Right cardiac atrium (tissue), 5 donors: ENCODE measurements at regions not wholly inside any gene's neighbourhood (a gene's known extent, or its start where the extent isn't known, plus 50 kb on each side); places are given as distances from the start of the nearest gene placed in this dataset.

Source experiments
- ATAC-seq, 2 donors: fragments of 200-7000 bp; cut with Tn5 transposase; one replicate each; pipeline versions ENCODE4 v1.8.0 to v1.9.1; 2020; ENCODE audit warnings: moderate library complexity in 2 of 2, mild to moderate bottlenecking in 1 of 2
- DNase-seq, 3 donors: peaks; one replicate each; pipeline ENCODE4 v3.0.0-alpha.2; 2020
- H3K27ac ChIP-seq: one replicate; pipeline ENCODE4 v1.5.1; 2013; ENCODE audit warnings: mild to moderate bottlenecking, low read length, control low read depth, moderate library complexity
- H3K27me3 ChIP-seq: one replicate; pipeline ENCODE4 v1.6.1; 2013; ENCODE audit not compliant: control insufficient read depth, insufficient read depth
- H3K4me1 ChIP-seq: one replicate; pipeline ENCODE4 v1.6.1; 2013; ENCODE audit warnings: low read length; ENCODE audit not compliant: control insufficient read depth, insufficient read depth
- H3K4me3 ChIP-seq: one replicate; pipeline ENCODE4 v1.5.1; 2013; ENCODE audit warnings: low read length, control low read depth
- H3K9me3 ChIP-seq: one replicate; pipeline ENCODE4 v1.6.1; 2013; ENCODE audit warnings: low read length; ENCODE audit not compliant: control insufficient read depth
- WGBS: extraction: QIAGEN DNeasy Blood & Tissue Kit; methylation state at CpG from one replicate; pipeline ENCODE4 v1.1.7; 2013; 5-methylcytosine and 5-hydroxymethylcytosine counted together
- intact Hi-C, 4 donors: fragments of 100-400 bp; cut with DNase I; formaldehyde crosslinking; loops; one replicate each; pipeline versions ENCODE4 v1.11.0 to v1.14.0; 2022 to 2023
- donor health status: healthy with polysubstance abuse.
- donor health status: DM: no; HTN: yes; CAD: no.
- donor health status: DM: no; HTN: no; CAD: no.
- donor health status: DM: no; HTN: yes; CAD: no; lungs with severe emphysema.
- donor health status: DM: yes; HTN: yes; CAD: no.

DNA sequence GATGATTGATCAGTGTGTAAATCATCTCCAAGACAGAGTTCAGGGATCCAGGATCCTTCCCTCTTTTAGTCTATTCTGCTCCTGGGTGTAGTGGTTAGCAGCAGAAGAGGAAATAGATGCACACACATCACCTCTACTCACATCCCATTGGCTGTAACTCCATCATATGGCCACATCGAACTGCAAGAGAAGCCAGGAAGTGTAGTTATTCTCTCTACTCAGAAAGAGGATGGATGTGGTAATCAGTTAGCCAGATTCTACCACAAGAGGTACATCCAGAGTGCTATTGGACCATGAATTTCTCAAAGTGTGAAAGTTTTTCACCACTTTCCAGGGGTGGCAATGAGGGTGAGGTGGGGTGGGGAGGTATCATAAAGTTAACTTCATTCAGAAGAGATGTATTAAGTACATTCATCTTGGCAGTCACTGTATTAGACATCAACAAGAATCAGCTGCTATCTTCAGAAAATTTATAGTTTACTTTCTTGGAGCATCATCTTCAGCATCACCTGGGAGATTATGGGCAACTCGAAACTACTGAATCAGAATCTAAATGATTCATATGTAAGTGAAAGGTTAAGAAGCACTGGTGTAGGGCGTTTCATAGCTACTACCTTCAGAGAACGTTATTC lies 60.6 kb upstream of the GAP43 start:
- H3K27me3 ChIP-seq, result no peaks in the 10 kb centered on the region
- DNase-seq (no peak), ATAC-seq (no peak)
- H3K27ac ChIP-seq, result no peak overlapping the region
- WGBS, result 83% methylated on average over 4 of the region's 4 CpGs
- H3K4me1 ChIP-seq, result no peaks in the 10 kb centered on the region
- H3K9me3 ChIP-seq, result no peaks in the 10 kb centered on the region
- intact Hi-C loops, result no loop called here
- no peak overlapping the region for H3K4me3 ChIP-seq

- H3K4me3 ChIP-seq, result no peak overlapping the region
- no peaks in the 10 kb centered on the region for H3K27me3 ChIP-seq
- WGBS, result 98% methylated on average over 1 of the region's 1 CpG
- no peak for ATAC-seq
- intact Hi-C loops, result no loop called here
- H3K27ac ChIP-seq, result no peak overlapping the region
- H3K9me3 ChIP-seq, result no peaks in the 10 kb centered on the region
- no peaks in the 10 kb centered on the region for H3K4me1 ChIP-seq
- DNase-seq, result no peak
Measured at GRCh38 chr3:115563984-115564383, 59.3 kb upstream of the GAP43 start.

DNA sequence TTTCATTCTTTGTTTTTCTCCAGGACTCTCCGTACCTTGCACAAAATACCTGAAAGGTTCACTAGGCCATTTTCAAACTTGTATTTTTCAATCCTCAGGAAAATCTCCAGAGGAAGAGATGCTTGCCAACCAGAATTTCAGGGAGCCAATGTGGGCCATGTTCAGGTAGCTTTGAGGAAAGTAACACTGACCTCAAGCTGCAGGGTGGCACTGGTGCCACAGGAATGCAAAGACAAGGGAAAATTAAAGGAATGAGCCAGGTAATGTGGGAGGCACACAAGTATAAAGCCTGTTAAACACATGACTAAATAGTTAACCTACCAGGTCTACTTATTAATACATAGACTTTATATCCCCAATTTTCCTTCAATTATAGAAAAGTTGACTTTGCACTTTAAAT lies 51.9 kb upstream of the GAP43 start:
- H3K27ac ChIP-seq, result no peak overlapping the region
- no peaks in the 10 kb centered on the region for H3K27me3 ChIP-seq
- H3K4me1 ChIP-seq, result no peaks in the 10 kb centered on the region
- ATAC-seq (no peak), DNase-seq (no peak)
- no peak overlapping the region for H3K4me3 ChIP-seq
- intact Hi-C loops, result no loop called here
- no peaks in the 10 kb centered on the region for H3K9me3 ChIP-seq
- WGBS, result 77% methylated on average over 1 of the region's 1 CpG
